ENCODE measurements at regions not wholly inside any gene's neighbourhood (a gene's known extent, or its start where the extent isn't known, plus 50 kb on each side); places are given as distances from the start of the nearest gene placed in this dataset.
A peak's percentile ranks its signal among the peaks of the same experiment; 100 is the strongest.

DNA sequence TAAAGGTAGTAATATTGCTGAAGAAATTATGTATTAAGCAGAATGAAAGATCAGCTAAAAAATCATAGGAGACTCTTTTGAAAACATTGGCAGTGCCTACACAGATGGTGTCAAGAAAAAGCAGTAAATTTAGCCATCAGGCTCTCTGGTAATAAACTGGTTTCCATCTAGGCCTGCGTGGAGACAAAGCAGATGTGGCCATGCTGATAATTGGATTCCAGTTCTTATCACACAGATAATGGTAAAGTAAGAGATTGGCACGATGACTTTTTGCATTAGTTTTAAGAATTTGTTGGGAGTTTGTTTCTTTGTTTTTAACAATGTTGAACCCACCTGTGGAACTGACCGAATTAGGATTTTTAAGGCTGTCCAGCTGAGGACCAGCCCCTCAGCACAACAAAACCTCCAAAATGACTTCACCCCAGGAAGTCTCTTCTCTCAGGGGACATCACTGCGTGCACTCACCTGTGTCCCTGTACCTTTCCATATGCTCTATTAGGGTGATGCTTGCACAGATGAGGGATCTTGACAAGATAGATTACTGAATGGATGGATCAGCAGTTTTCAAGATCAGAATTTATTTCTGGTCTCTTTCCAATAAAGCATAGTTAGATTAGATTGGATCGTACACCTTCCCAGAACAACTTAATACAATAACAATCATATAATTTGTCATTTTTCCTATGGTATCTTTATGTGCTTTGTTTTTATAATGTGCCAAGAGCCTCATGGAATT lies 69.1 kb upstream of the DNAJC10 start:
- ATAC-seq (ENCODE audit: low read depth): no peak

DNA sequence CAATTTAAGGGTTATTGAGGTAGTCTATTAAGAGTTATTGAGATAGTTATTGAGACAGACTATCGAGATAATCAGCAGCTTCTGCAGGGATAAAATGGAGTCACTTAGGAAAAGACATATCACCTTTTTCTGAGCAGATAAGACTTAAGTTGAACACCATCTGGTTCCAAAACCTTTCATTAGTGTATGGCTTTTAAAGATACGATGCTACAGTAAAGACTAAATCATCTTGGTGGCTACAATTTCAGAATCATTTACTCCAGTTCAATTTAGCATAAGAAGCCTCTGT lies 68.6 kb upstream of the DNAJC10 start:
- TF ChIP-seq, protein P1, sequence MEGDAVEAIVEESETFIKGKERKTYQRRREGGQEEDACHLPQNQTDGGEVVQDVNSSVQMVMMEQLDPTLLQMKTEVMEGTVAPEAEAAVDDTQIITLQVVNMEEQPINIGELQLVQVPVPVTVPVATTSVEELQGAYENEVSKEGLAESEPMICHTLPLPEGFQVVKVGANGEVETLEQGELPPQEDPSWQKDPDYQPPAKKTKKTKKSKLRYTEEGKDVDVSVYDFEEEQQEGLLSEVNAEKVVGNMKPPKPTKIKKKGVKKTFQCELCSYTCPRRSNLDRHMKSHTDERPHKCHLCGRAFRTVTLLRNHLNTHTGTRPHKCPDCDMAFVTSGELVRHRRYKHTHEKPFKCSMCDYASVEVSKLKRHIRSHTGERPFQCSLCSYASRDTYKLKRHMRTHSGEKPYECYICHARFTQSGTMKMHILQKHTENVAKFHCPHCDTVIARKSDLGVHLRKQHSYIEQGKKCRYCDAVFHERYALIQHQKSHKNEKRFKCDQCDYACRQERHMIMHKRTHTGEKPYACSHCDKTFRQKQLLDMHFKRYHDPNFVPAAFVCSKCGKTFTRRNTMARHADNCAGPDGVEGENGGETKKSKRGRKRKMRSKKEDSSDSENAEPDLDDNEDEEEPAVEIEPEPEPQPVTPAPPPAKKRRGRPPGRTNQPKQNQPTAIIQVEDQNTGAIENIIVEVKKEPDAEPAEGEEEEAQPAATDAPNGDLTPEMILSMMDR (IDR thresholded peaks at IDR 0.05; ENCODE audit: poor library complexity, severe bottlenecking): no peak
- Histone ChIP-seq H3K4me1 (ENCODE audit: insufficient read depth, poor library complexity, severe bottlenecking) (no peaks in the 10 kb centered on the region), H3K9me3 (ENCODE audit: severe bottlenecking) (no peaks in the 10 kb centered on the region), H3K27me3 (ENCODE audit: insufficient read depth, poor library complexity, severe bottlenecking) (no peaks in the 10 kb centered on the region), H3K4me3 (ENCODE audit: severe bottlenecking) (no peak overlapping the region), H3K36me3 (ENCODE audit: low read depth) (no peaks in the 10 kb centered on the region), H3K27ac (ENCODE audit: poor library complexity, severe bottlenecking) (no peak overlapping the region)
- DNase-seq (ENCODE audit: low spot score) (no peak), ATAC-seq (ENCODE audit: low read depth) (no peak)

More for the DNA sequence above, 69.1 kb upstream of the DNAJC10 start:
- Histone ChIP-seq H3K27ac (ENCODE audit: poor library complexity, severe bottlenecking) (no peak overlapping the region), H3K36me3 (ENCODE audit: low read depth) (no peaks in the 10 kb centered on the region), H3K4me1 (ENCODE audit: insufficient read depth, poor library complexity, severe bottlenecking) (no peaks in the 10 kb centered on the region), H3K27me3 (ENCODE audit: insufficient read depth, poor library complexity, severe bottlenecking) (no peaks in the 10 kb centered on the region), H3K4me3 (ENCODE audit: severe bottlenecking) (no peak overlapping the region), H3K9me3 (ENCODE audit: severe bottlenecking) (no peaks in the 10 kb centered on the region)
- TF ChIP-seq, protein P1 (IDR thresholded peaks at IDR 0.05; ENCODE audit: poor library complexity, severe bottlenecking): no peak
- no peak for DNase-seq (ENCODE audit: low spot score)

GRCh38 chr2:182649316-182649715 lies 66.7 kb upstream of the DNAJC10 start:
- no peak for DNase-seq (ENCODE audit: low spot score)
- TF ChIP-seq, protein P1 (IDR thresholded peaks at IDR 0.05; ENCODE audit: poor library complexity, severe bottlenecking): peak; percentile 46
- Histone ChIP-seq H3K9me3 (ENCODE audit: severe bottlenecking) (no peaks in the 10 kb centered on the region), H3K4me3 (ENCODE audit: severe bottlenecking) (no peak overlapping the region), H3K27ac (ENCODE audit: poor library complexity, severe bottlenecking) (no peak overlapping the region), H3K36me3 (ENCODE audit: low read depth) (no peaks in the 10 kb centered on the region), H3K27me3 (ENCODE audit: insufficient read depth, poor library complexity, severe bottlenecking) (no peaks in the 10 kb centered on the region), H3K4me1 (ENCODE audit: insufficient read depth, poor library complexity, severe bottlenecking) (no peaks in the 10 kb centered on the region)
- ATAC-seq (ENCODE audit: low read depth): peak; percentile 53; the same call in 1 of the 3 replicates

- Histone ChIP-seq H3K27me3 (ENCODE audit: insufficient read depth, poor library complexity, severe bottlenecking) (no peaks in the 10 kb centered on the region), H3K36me3 (ENCODE audit: low read depth) (no peaks in the 10 kb centered on the region), H3K4me3 (ENCODE audit: severe bottlenecking) (no peak overlapping the region), H3K4me1 (ENCODE audit: insufficient read depth, poor library complexity, severe bottlenecking) (no peaks in the 10 kb centered on the region), H3K27ac (ENCODE audit: poor library complexity, severe bottlenecking) (no peak overlapping the region), H3K9me3 (ENCODE audit: severe bottlenecking) (no peaks in the 10 kb centered on the region)
- ATAC-seq (ENCODE audit: low read depth) (no peak; the same call in 2 of the 3 replicates), DNase-seq (ENCODE audit: low spot score) (no peak)
- TF ChIP-seq, protein P1 (IDR thresholded peaks at IDR 0.05; ENCODE audit: poor library complexity, severe bottlenecking): peak; percentile 72
Measured at GRCh38 chr2:182650704-182651103, 65.4 kb upstream of the DNAJC10 start.

DNA sequence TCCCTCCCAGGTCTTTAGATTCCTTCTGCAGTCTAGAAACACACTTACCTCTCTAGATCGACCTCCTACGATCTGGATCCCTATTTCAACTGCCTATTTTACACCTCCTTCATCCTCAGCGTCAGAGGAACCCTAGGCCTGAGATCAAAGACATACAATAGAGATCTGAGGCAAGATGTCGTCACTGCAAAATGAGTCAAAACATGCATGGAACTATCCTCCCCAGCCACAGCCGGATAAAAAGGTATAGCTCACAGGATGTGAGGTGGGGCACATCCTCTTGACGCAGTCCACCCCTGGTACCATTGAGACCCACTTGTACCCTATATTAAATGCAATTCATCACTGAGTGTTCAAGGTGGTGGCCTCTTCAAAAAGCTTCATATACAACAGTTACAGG lies 63.7 kb upstream of the DNAJC10 start:
- Histone ChIP-seq H3K4me3 (ENCODE audit: severe bottlenecking) (no peak overlapping the region), H3K36me3 (ENCODE audit: low read depth) (no peaks in the 10 kb centered on the region), H3K27ac (ENCODE audit: poor library complexity, severe bottlenecking) (no peak overlapping the region), H3K4me1 (ENCODE audit: insufficient read depth, poor library complexity, severe bottlenecking) (no peaks in the 10 kb centered on the region), H3K27me3 (ENCODE audit: insufficient read depth, poor library complexity, severe bottlenecking) (no peaks in the 10 kb centered on the region), H3K9me3 (ENCODE audit: severe bottlenecking) (no peaks in the 10 kb centered on the region)
- peak; percentile 14; the same call in 1 of the 3 replicates for ATAC-seq (ENCODE audit: low read depth)
- TF ChIP-seq, protein P1 (IDR thresholded peaks at IDR 0.05; ENCODE audit: poor library complexity, severe bottlenecking): no peak
- DNase-seq (ENCODE audit: low spot score): no peak
